Nephron progenitor cell (in vitro differentiated cells): ENCODE measurements at regions not wholly inside any gene's neighbourhood (a gene's known extent, or its start where the extent isn't known, plus 50 kb on each side); places are given as distances from the start of the nearest gene placed in this dataset.
"Not testable (repeated sequence)": the region's sequence is repeated elsewhere in the genome, so short reads cannot be mapped to it uniquely, and the experiment has no call there.

Source experiments
- DNase-seq: peaks from one replicate; pipeline ENCODE4 v3.0.0; 2021
- H3K27ac Mint-ChIP-seq: 2 replicates; pipeline ENCODE4 v1.8.0; 2021; ENCODE audit warnings: mild to moderate bottlenecking, moderate library complexity, mixed read lengths
- H3K27me3 Mint-ChIP-seq: 2 replicates; pipeline ENCODE4 v1.8.0; 2021; ENCODE audit warnings: mild to moderate bottlenecking, low read depth, mixed read lengths; ENCODE audit not compliant: poor library complexity
- H3K36me3 Mint-ChIP-seq: 2 replicates; pipeline ENCODE4 v1.8.0; 2021; ENCODE audit warnings: low read depth, mixed read lengths
- H3K4me1 Mint-ChIP-seq: 2 replicates; pipeline ENCODE4 v1.8.0; 2021; ENCODE audit warnings: mixed read lengths
- H3K4me3 Mint-ChIP-seq: 2 replicates; pipeline ENCODE4 v1.8.0; 2021; ENCODE audit warnings: mild to moderate bottlenecking, moderate library complexity, mixed read lengths
- H3K9me3 Mint-ChIP-seq: 2 replicates; pipeline ENCODE4 v1.8.0; 2021; ENCODE audit warnings: mild to moderate bottlenecking, moderate library complexity, mixed read lengths
- CTCF ChIP-seq: fragments of 200-600 bp; sonication (generic); IDR thresholded peaks from 2 replicates; pipeline ENCODE4 v1.5.0; 2021; ENCODE audit warnings: antibody characterized with exemption

GRCh38 chr5:6244339-6244714 is 134.0 kb downstream of the MED10 start:
- Mint-ChIP-seq H3K4me3 (no peak overlapping the region), H3K27ac (no peak overlapping the region), H3K36me3 (no peaks in the 10 kb centered on the region), H3K9me3 (peaks cover 7% of the 10 kb centered on the region), H3K4me1 (no peaks in the 10 kb centered on the region), H3K27me3 (peaks cover 12% of the 10 kb centered on the region)
- no peak for TF ChIP-seq CTCF
- no peak for DNase-seq

DNA sequence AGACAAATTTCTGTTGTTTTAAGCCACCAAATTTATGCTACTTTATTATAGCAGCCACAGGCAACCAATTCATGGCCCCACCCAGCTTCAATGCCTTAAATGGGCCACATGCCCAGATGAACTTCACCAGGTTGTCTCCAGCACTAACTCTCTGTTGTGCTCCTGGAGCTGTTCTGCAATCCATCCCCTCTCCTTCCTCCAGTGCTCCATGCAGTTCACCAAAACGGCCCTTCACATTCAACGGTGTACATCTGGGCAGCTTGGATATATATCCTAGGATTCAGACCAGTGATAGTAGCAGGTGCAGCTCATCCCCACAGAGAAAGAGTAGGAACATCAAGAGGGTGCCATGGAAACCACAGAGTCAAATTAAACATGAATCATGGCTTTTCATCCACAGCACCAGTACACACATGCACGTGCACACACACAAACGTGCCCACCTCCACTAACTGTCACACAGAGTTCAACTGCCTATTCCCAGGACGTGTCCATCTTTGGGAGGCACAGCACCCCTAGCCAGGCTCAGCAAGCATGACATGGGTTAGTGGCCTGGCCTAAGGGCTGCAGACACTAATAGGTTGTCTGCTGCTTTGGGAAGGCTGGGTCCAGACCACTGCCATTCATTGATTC is 134.5 kb downstream of the MED10 start:
- H3K36me3 Mint-ChIP-seq = no peaks in the 10 kb centered on the region
- H3K4me3 Mint-ChIP-seq = no peak overlapping the region
- H3K4me1 Mint-ChIP-seq = no peaks in the 10 kb centered on the region
- TF ChIP-seq CTCF = no peak
- no peak for DNase-seq
- H3K27ac Mint-ChIP-seq = no peak overlapping the region
- peaks cover 12% of the 10 kb centered on the region for H3K9me3 Mint-ChIP-seq
- H3K27me3 Mint-ChIP-seq = peaks cover 12% of the 10 kb centered on the region

- not testable (repeated sequence) for H3K27ac Mint-ChIP-seq, H3K36me3 Mint-ChIP-seq, DNase-seq, H3K4me3 Mint-ChIP-seq, H3K4me1 Mint-ChIP-seq
- Mint-ChIP-seq H3K9me3 (peaks cover 15% of the 10 kb centered on the region), H3K27me3 (peaks cover 12% of the 10 kb centered on the region)
Observed at GRCh38 chr5:6241056-6241455, 137.3 kb downstream of the MED10 start.

DNA sequence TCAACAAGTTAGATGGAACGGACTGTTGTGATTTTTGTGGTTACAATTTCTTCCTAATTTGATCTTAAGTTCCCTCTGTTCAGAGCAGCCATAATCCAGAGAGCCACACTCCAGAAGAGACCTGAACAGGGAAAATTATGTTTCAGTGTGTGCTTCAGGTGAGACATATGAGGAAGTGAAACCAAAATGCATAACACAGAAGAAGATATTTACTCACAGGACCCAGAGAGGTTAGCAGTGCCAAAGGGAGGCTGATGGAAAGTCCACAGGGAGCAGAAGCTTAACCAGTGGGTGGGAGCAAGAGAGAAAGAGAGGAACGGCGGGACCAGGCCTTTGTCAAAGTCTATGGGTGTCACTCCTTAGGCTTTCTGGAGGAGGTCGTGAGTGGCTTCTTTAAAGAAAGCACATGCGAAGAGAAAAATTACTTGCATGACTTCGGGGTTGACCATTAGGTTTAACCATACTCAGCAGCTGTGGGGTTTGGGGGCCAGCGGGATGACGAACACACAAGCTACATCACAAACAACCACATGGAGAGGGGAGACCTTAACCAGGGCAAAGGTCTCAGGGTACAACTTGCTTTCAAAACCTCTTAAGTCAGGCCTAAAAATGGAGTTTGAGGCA is 141.4 kb downstream of the MED10 start:
- H3K36me3 Mint-ChIP-seq = no peaks in the 10 kb centered on the region
- no peak for DNase-seq
- H3K9me3 Mint-ChIP-seq = peaks cover 15% of the 10 kb centered on the region
- peaks cover 14% of the 10 kb centered on the region for H3K27me3 Mint-ChIP-seq
- no peaks in the 10 kb centered on the region for H3K4me1 Mint-ChIP-seq
- no peak overlapping the region for H3K27ac Mint-ChIP-seq
- no peak for TF ChIP-seq CTCF
- no peak overlapping the region for H3K4me3 Mint-ChIP-seq

DNA sequence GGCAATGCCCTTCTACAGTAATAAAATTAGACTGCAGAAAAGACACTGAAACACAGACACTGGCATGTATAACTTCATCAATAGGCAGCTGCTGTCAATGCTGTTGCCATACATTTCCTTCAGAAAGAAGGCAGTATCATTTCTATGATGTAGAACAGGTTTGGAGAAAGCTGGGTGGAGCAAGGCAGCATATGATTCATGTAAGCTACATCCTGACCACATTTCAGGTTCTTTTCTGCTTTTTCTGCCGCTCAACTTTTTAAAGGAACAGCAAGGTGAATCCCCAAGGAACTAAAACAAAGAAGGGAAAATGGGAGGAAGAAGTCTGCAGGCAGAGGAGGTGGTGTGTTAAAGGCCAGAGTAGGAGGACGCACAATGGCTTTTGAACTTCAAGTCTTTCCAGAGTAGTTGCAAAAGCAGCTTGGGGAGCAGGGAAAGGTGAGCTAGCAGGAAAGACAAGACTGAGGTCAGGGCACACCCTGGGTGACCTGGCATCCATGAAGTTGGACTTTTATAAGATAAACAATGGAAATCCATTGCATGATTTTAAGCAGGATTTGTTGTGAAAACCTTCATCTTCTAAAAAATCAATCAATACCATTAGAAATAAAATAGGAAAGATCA is 142.1 kb downstream of the MED10 start:
- H3K4me1 Mint-ChIP-seq = no peaks in the 10 kb centered on the region
- TF ChIP-seq CTCF = no peak
- peaks cover 12% of the 10 kb centered on the region for H3K27me3 Mint-ChIP-seq
- DNase-seq = no peak
- no peak overlapping the region for H3K4me3 Mint-ChIP-seq
- peaks cover 15% of the 10 kb centered on the region for H3K9me3 Mint-ChIP-seq
- H3K36me3 Mint-ChIP-seq = no peaks in the 10 kb centered on the region
- no peak overlapping the region for H3K27ac Mint-ChIP-seq

- Mint-ChIP-seq H3K27me3 (peaks cover 17% of the 10 kb centered on the region), H3K27ac (no peak overlapping the region), H3K36me3 (no peaks in the 10 kb centered on the region), H3K9me3 (peaks cover 11% of the 10 kb centered on the region), H3K4me3 (no peak overlapping the region), H3K4me1 (no peaks in the 10 kb centered on the region)
- no peak for TF ChIP-seq CTCF
- DNase-seq = no peak
Observed at GRCh38 chr5:6235726-6236125, 142.6 kb downstream of the MED10 start.
